CD4-positive, alpha-beta T cell treated with Interleukin-2 at 100 ng/mL for 4 hours (primary cell): ENCODE measurements at regions not wholly inside any gene's neighbourhood (a gene's known extent, or its start where the extent isn't known, plus 50 kb on each side); places are given as distances from the start of the nearest gene placed in this dataset.
"Not testable (repeated sequence)": the region's sequence is repeated elsewhere in the genome, so short reads cannot be mapped to it uniquely, and the experiment has no call there.

Experiments
- DNase-seq: peaks from one replicate; pipeline ENCODE4 v3.0.0-alpha.2; 2020; ENCODE audit warnings: low spot score

DNA sequence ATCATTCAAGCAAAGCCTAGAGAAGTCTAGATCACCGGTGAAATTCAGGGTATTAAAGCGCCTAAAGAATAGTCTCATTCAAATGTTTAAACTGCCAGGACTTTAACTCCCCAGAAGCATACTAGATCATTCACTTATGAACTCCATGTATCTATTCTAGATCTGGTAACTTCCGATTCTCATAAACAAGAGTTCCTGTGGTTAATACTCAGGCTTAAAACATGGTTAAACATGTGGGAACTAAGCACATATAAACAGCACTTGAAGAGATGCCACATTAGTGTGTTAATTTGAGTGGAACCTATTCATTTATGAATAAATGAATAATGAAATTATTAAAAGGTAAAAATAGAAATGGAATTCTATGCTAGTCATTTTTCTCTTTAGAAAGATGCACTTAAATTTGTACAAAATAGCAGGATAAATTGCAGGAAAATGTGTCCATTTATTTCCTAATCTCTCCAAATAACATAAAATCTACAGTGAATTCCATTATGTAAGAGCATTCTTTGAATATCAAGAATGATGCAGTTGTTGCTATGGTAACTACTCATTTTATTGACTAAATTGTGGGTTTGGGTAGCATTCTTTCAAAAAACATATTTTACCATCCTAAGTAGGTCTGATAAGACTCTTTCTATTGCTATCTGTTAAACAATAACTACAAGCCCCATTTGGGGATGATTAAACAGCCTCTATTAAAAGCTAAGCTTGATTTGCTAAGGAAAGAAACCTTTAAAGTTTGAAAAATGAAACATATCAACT lies 147.6 kb upstream of the TMEM168 start:
- peak; percentile 11 for DNase-seq

DNA sequence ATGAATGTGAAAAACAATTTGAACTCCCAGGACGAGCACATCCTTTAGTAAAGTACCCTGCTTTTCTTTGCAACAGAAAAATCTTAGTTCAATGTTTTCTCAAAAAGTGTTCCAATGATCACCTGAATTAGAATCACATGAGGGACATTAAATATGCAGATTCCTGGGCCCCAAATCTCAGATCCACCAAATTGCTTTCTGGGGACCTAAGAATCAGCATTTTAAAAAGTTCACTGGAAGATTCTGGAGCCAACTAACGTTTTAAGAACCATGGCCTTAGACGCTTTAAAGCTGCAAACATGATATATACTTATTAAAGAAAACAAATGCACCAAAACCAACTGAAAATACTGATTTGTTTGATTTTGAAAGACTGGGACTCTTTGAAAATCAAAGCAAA lies 143.4 kb upstream of the TMEM168 start:
- DNase-seq, result no peak

DNA sequence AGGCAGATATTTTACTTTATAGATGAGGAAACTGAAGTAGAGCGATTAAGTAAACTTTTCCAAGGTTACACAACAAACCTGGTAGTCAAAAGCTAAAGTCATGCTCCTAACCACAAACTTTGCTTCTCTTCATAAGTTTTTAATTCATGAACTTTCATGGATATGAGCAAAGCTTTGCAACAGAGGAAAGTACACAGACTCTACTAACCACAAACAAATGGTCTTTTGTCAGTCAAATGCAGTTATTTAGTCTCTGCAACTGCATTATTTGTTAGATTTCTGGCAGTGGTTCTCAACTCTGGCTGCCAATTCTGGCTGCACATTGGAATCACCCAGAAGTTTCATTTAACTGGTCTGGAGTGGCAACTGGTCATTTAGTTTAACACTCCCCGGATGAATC lies 140.6 kb upstream of the TMEM168 start:
- DNase-seq, result no peak

- DNase-seq, result no peak
Observed at GRCh38 chr7:112929421-112929820, 139.2 kb upstream of the TMEM168 start.

- no peak for DNase-seq
Observed at GRCh38 chr7:112926018-112926417, 135.8 kb upstream of the TMEM168 start.

- DNase-seq, result not testable (repeated sequence)
Observed at GRCh38 chr7:112922546-112922945, 132.4 kb upstream of the TMEM168 start.

DNA sequence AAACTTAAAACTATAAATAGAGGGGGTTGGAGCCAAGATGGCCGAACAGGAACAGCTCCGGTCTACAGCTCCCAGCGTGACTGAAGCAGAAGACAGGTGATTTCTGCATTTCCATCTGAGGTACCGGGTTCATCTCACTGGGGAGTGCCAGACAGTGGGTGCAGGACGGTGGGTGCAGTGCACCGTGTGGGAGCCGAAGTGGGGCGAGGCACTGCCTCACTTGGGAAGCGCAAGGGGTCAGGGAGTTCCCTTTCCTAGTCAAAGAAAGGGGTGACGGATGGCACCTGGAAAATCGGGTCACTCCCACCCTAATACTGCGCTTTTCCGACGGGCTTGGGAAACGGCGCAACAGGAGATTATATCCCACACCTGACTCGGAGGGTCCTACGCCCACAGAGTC lies 126.2 kb upstream of the TMEM168 start:
- DNase-seq, result not testable (repeated sequence)

- no peak for DNase-seq
Observed at GRCh38 chr7:112908086-112908485, 117.9 kb upstream of the TMEM168 start.

DNA sequence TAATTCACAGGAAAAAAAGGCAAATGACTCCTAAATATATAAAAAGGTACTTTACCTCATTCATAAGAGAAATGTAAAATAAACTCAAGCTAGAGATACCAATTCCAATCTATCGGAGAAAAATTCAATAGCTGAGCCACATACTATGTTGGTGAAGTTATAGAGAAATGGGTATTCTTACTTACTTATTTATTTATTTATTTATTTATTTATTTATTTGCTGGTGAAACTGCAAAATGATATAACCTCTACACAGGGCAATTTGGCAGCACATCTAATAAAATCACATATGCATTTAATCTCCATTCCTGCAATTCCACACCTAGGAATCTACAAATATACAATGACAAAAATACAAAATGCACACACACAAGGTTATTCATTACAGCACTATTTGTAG lies 117.5 kb upstream of the TMEM168 start:
- DNase-seq, result no peak

DNA sequence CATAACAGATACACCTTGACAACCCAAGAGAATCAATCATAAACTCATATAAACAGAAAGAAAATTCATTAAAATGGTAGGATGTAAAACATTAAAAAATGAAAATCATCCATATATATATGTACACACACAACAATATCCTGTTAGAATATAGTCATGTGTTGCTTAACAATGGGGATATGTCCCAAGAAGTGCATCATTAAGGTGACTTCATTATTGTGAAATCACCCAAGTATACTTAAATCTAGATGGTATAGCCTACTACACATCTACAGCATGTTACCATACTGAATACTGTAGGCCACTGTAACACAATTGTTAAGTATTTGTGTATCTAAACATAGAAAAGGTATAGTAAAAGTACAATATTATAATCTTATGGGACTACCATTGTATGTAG lies 115.8 kb upstream of the TMEM168 start:
- DNase-seq, result no peak

GRCh38 chr7:112905413-112905812 lies 115.2 kb upstream of the TMEM168 start:
- DNase-seq, result no peak

DNA sequence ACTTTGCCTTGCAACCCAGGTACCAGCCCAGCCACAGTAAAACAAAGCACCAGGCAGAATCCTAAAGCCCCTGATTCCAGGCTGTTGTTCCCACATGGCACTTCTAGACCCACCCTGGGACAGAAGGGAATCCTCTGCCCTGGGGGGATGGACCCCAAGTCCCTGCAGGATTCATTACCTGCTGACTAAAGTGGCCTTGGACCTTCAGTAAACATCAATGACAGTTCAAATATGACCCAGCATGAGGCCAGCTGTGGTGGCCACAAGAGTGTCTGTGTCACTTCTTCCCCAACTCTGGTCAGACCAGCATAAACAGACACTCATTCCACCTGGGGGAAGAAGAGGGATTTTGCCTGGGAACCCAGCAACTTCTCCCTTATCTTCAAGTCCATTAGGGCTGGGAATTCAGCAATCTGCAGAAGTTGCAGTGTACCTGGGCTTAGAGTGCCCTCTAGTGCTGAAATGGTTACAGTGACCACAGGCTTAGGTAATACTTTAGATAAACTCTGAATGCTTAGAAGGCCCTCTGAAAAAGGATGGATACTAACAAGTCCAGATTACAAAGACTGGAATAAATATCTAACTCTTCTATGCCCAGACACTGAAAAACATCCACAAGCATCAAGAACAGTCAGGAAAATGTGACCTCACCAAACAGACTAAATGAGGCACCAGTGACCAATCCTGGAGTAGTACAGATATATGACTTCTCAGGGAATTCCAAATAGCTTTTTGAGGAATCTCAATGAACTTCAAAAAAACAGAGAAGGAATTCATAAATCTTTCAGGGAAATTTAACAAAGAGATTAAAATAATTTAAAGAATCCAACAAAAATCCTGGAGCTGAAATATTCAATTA lies 108.5 kb upstream of the TMEM168 start:
- peak; percentile 51 for DNase-seq

- no peak for DNase-seq
Observed at GRCh38 chr7:112897839-112898431, 107.7 kb upstream of the TMEM168 start.

DNA sequence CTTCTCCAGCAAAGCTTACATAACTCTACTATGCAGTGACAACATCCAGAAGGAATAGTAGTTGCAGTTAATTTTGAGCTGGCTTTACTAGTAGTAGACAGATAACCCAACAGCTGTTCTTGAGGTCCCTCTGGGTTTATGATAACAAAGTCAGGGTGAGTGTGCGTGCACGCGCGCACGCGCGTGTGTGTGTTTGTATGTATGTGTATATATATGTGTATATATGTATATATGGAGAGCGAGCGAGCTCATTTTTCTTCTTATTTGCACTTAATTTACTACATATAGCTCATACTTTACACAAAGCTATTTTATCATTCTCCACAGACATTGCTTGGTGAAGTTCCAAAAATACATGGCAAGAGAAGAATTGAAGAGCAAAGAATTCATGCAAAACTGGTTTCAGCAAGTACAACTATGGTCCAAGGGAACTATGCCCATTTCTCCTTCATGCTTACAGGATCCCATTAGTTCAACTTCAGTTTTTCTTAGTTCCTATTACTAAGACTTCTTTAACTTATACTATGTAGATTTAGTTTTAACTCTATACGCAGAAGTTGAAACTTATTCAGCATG lies 105.9 kb upstream of the TMEM168 start:
- DNase-seq, result no peak

DNA sequence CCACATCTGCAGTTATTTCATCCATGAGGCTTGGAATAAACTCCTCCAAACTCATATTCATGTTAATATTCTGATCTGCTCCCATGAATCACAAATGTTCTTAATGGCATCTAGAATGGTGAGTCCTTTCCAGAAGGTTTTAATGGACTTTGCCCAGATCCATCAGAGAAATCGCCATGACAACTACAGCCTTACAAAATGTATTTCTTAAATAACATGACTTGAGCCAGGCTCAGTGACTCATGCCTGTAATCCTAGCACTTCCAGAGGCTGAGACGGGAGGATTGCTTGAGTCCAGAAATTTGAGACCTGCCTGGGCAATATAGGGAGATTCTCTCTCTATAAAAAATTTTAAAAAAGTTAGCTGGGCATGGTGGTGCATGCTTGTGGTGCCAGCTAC lies 102.1 kb upstream of the TMEM168 start:
- DNase-seq, result no peak

GRCh38 chr7:112891698-112892097 lies 101.5 kb upstream of the TMEM168 start:
- DNase-seq, result no peak

DNA sequence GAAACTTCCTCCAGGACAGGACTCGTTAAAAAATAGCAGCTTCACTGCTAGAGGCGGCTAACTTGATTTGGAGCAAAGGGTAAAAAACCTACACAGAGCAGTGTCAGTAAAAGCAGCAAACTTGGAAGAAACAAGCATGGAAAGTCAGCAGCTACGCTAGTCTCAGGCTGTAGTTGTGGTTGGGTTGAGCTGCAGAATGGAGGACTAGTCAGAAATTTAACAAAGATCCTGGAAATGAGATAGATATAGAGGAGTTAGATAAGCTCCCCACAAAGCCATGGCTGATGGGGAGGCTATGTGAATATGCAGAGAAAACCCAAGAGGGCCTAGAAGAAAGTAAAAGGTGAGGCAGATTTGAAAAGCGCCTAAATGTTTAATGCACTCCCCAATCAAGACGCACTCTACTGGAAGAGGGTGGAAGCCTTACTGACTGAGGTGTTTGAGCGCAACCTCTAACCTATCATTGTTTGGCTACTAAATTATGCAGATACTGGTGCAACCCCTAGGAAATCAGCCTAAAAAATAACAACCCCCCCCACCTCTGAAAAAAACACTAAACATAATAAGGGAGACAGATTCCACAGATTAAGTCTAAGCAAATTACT lies 99.7 kb upstream of the TMEM168 start:
- no peak for DNase-seq

DNA sequence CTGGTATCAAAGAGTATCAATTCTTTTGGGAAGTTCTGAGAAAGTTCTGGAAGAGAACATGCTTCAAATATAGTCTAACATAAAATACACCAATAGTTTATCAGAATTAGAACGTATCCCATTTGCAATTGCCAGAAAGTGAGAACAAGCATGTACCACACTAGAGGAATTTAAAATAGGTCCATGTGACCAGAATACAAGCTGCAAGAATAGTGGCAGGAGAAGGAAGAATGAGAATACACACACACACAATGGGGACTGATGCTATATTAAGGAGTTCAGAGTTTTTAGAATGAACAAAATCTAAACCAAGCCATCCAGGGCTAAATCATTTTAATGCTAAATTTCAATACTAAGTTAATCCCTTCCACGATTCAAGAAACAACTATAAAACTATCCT lies 99.1 kb upstream of the TMEM168 start:
- DNase-seq, result no peak

GRCh38 chr7:112888781-112889180 lies 98.6 kb upstream of the TMEM168 start:
- no peak for DNase-seq

GRCh38 chr7:112887976-112888375 lies 97.8 kb upstream of the TMEM168 start:
- no peak for DNase-seq

GRCh38 chr7:112887337-112887736 lies 97.1 kb upstream of the TMEM168 start:
- DNase-seq, result no peak

- no peak for DNase-seq
Observed at GRCh38 chr7:112886208-112886607, 96.0 kb upstream of the TMEM168 start.
